PFSK-1 (cell line): ENCODE measurements at regions not wholly inside any gene's neighbourhood (a gene's known extent, or its start where the extent isn't known, plus 50 kb on each side); places are given as distances from the start of the nearest gene placed in this dataset.

Experiments used
- FOXP2 ChIP-seq: optimal IDR thresholded peaks from 2 replicates; pipeline ENCODE3; 2011; ENCODE audit warnings: borderline replicate concordance, control low read depth, inconsistent platforms; ENCODE audit not compliant: insufficient read depth; ENCODE audit errors: extremely low read length, extremely low read depth
- POLR2AphosphoS5 ChIP-seq: IDR thresholded peaks from 2 replicates; pipeline ENCODE4 v1.6.1; 2012; ENCODE audit warnings: low read depth, mild to moderate bottlenecking, control low read depth, low read length, moderate library complexity
- REST ChIP-seq, 2 experiments: IDR thresholded peaks; 2 replicates each; pipeline versions ENCODE4 v1.6.1 to v1.8.0; 2011 to 2012; ENCODE audit warnings: low read depth in 2 of 2, low read length in 2 of 2, control low read depth in 1 of 2, inconsistent platforms in 1 of 2, mild to moderate bottlenecking in 1 of 2, moderate library complexity in 1 of 2; ENCODE audit not compliant: insufficient read depth in 1 of 2
- SIN3A ChIP-seq: IDR thresholded peaks from 2 replicates; pipeline ENCODE4 v1.6.1; 2012; ENCODE audit warnings: mild to moderate bottlenecking, low read length, moderate library complexity, borderline replicate concordance; ENCODE audit not compliant: insufficient read depth
- TAF1 ChIP-seq: IDR thresholded peaks from 2 replicates; pipeline ENCODE4 v1.6.1; 2012; ENCODE audit warnings: low read length, control low read depth, borderline replicate concordance; ENCODE audit not compliant: insufficient read depth

GRCh38 chr7:25900877-25901276 is 251.1 kb upstream of the NFE2L3 start:
- TF ChIP-seq TAF1 (no peak), SIN3A (no peak), REST (IDR thresholded peaks at IDR 0.05; ENCODE audit: insufficient read depth in 1 of 2, low read depth in 2 of 2, low read length in 2 of 2) (no peak), FOXP2 (no peak), POLR2AphosphoS5 (no peak)

- TF ChIP-seq FOXP2 (no peak), SIN3A (no peak), POLR2AphosphoS5 (no peak), TAF1 (no peak), REST (IDR thresholded peaks at IDR 0.05; ENCODE audit: insufficient read depth in 1 of 2, low read depth in 2 of 2, low read length in 2 of 2) (no peak)
Observed at GRCh38 chr7:25901658-25902057, 250.3 kb upstream of the NFE2L3 start.

GRCh38 chr7:25906003-25906402 is 246.0 kb upstream of the NFE2L3 start:
- TF ChIP-seq POLR2AphosphoS5, result no peak
- no peak for TF ChIP-seq TAF1
- no peak for TF ChIP-seq REST (IDR thresholded peaks at IDR 0.05; ENCODE audit: insufficient read depth in 1 of 2, low read depth in 2 of 2, low read length in 2 of 2)
- no peak for TF ChIP-seq SIN3A
- no peak for TF ChIP-seq FOXP2

GRCh38 chr7:25906760-25907159 is 245.2 kb upstream of the NFE2L3 start:
- TF ChIP-seq POLR2AphosphoS5 (no peak), SIN3A (no peak), FOXP2 (no peak), TAF1 (no peak), REST (IDR thresholded peaks at IDR 0.05; ENCODE audit: insufficient read depth in 1 of 2, low read depth in 2 of 2, low read length in 2 of 2) (no peak)

GRCh38 chr7:25907214-25907613 is 244.8 kb upstream of the NFE2L3 start:
- TF ChIP-seq REST (IDR thresholded peaks at IDR 0.05; ENCODE audit: insufficient read depth in 1 of 2, low read depth in 2 of 2, low read length in 2 of 2) (no peak), TAF1 (no peak), POLR2AphosphoS5 (no peak), SIN3A (no peak), FOXP2 (no peak)
